Large intestine (tissue), 3 donors: ENCODE measurements at regions not wholly inside any gene's neighbourhood (a gene's known extent, or its start where the extent isn't known, plus 50 kb on each side); places are given as distances from the start of the nearest gene placed in this dataset.
A peak's percentile ranks its signal among the peaks of the same experiment; 100 is the strongest.
"Not testable (repeated sequence)": the region's sequence is repeated elsewhere in the genome, so short reads cannot be mapped to it uniquely, and the experiment has no call there.

Source experiments
- DNase-seq, 2 donors: peaks; one replicate each; pipeline versions ENCODE4 v3.0.0 to v3.0.0-alpha.2; 2013
- H3K27ac ChIP-seq: one replicate; pipeline ENCODE4 v1.5.1; 2013; ENCODE audit warnings: low read length
- H3K27me3 ChIP-seq: 2 replicates; pipeline ENCODE4 v1.6.1; 2013; ENCODE audit warnings: low read length; ENCODE audit not compliant: control insufficient read depth, insufficient read depth
- H3K36me3 ChIP-seq: 2 replicates; pipeline ENCODE4 v1.6.1; 2013; ENCODE audit warnings: low read length; ENCODE audit not compliant: control insufficient read depth, insufficient read depth
- H3K4me1 ChIP-seq: one replicate; pipeline ENCODE4 v1.6.1; 2013; ENCODE audit warnings: low read length; ENCODE audit not compliant: control insufficient read depth, insufficient read depth
- H3K4me3 ChIP-seq: one replicate; pipeline ENCODE4 v1.5.1; 2013; ENCODE audit warnings: low read length
- H3K9me3 ChIP-seq: one replicate; pipeline ENCODE4 v1.6.1; 2013; ENCODE audit warnings: mild to moderate bottlenecking, low read depth, low read length, moderate library complexity; ENCODE audit not compliant: control insufficient read depth
- WGBS: methylation state at CpG from one replicate; pipeline ENCODE4 v1.1.5; 2013; ENCODE audit warnings: low lambda C conversion rate; ENCODE audit not compliant: insufficient coverage; 5-methylcytosine and 5-hydroxymethylcytosine counted together

DNA sequence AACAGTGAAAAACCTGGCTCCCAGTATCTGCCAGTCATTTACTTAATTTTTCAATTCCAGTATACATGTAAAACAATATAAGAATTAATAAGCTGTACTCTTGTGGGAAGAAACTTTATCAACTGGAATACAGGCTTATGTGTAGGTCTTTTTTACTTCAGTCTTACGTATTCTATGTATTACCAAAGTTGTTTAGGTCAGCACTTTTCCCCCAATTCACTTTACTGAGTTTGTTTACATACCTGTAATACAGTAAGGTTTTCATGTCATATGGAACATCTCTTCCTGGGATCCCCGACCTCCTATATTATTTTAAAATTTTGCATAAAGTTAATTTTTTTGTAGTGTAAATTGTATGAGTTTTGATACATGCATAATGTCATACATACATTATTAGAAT, 181.8 kb upstream of the OLFM3 start:
- Histone ChIP-seq H3K27ac (no peak overlapping the region), H3K36me3 (no peaks in the 10 kb centered on the region), H3K4me1 (no peaks in the 10 kb centered on the region), H3K27me3 (no peaks in the 10 kb centered on the region), H3K4me3 (no peak overlapping the region), H3K9me3 (no peaks in the 10 kb centered on the region)
- no CpG with 5 or more reads among the region's 2 CpGs for WGBS
- DNase-seq: no peak

DNA sequence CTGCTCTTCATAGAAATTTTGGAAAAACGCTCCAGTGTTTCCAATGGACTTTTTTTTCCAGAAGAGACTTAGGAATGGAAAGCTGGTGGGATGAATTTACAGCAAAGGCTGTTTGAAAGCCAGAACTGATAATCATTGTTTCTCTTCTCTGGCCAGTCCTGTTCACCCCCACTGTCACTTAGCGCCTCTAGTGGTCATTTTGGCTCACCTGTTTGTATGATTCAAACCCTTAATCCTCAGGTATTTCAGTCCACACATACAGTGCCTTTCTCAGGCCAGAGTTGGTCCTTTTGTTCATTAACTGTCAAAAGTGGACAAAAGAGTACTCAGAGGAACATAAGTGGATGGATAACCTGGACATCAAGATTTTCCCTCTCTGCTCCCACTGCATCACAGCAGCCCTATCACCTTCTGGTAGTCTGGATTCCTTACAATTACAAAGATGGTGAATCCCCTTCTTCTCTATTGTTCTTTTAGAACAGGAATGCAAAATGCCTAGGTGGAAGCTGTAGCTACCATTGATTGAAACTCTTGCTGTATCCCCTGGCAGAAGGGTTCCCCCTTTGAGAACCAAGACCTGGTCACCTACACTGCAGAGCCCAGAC, 177.6 kb upstream of the OLFM3 start:
- no CpG with 5 or more reads among the region's 2 CpGs for WGBS
- no peaks in the 10 kb centered on the region for H3K4me1 ChIP-seq

DNA sequence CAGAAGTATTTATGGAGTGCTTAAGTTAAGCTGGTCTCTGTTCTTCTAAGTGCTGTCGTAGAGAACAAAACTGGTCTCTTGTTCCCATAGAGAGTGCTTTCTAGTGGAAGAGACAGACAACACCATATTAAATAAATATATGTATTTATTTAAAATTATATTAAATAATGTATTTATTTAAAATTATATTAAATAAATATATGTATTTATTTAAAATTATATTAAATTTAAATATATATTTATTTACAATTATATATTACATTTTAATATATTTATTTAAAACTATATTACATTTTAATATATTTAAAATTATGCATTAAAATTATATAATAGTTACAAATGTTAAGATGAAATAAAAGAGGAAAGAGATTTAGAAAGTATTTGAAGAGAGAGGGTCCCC, 175.5 kb upstream of the OLFM3 start:
- Histone ChIP-seq H3K9me3 (no peaks in the 10 kb centered on the region), H3K27ac (no peak overlapping the region), H3K4me3 (no peak overlapping the region), H3K27me3 (no peaks in the 10 kb centered on the region), H3K36me3 (no peaks in the 10 kb centered on the region), H3K4me1 (no peaks in the 10 kb centered on the region)
- WGBS: no CpG with 5 or more reads among the region's 1 CpG
- DNase-seq: no peak

More for the DNA sequence above, 177.6 kb upstream of the OLFM3 start:
- H3K27me3 ChIP-seq: no peaks in the 10 kb centered on the region
- H3K27ac ChIP-seq: no peak overlapping the region
- H3K4me3 ChIP-seq: no peak overlapping the region
- no peaks in the 10 kb centered on the region for H3K9me3 ChIP-seq
- H3K36me3 ChIP-seq: no peaks in the 10 kb centered on the region
- peak in 1 of 2 donors; percentile 10 for DNase-seq

DNA sequence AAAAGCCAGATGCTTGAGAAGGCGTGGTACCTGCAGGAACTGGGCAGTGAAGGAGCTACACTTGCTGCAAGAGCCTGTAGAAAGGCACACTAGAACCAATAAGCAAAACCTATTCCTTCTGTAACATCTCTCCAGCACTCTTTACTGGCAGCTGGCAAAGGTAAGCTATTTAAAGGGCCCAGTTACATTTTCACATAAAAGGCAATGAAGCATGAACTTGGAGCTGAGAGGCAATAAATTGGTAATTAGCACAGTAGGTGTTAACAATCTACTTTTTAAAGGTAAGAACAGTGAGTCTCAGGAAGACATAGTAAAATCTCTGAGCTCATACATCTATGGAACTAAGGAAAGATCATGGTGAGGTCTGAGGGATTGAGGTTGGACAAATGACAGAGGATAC, 167.1 kb upstream of the OLFM3 start:
- no CpG with 5 or more reads among the region's 1 CpG for WGBS
- Histone ChIP-seq H3K27ac (no peak overlapping the region), H3K4me1 (no peaks in the 10 kb centered on the region), H3K27me3 (no peaks in the 10 kb centered on the region), H3K4me3 (no peak overlapping the region), H3K9me3 (no peaks in the 10 kb centered on the region), H3K36me3 (no peaks in the 10 kb centered on the region)
- no peak for DNase-seq

DNA sequence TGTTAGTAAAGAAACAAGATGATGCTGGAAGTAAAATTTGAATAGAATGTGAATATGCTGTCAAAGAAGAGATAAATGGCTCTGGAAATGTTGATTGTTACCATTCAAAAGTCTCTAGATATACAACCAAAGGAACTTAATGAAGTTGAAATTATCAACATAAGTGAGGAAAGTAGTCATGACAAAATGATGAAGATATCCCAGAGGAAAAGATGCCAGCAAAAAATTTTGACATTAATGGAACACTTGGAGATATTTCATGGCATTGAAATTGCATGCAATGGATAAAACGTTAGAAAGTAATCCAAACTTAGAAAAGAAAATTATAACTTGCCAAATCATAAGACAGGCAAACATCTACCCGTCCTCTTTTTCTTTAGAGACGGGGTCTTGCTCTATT, 154.5 kb upstream of the OLFM3 start:
- Histone ChIP-seq H3K36me3 (no peaks in the 10 kb centered on the region), H3K9me3 (no peaks in the 10 kb centered on the region), H3K27me3 (no peaks in the 10 kb centered on the region), H3K27ac (no peak overlapping the region), H3K4me3 (no peak overlapping the region), H3K4me1 (peaks cover 3% of the 10 kb centered on the region)
- DNase-seq: no peak
- WGBS: 70% methylated on average over 2 of the region's 3 CpGs

DNA sequence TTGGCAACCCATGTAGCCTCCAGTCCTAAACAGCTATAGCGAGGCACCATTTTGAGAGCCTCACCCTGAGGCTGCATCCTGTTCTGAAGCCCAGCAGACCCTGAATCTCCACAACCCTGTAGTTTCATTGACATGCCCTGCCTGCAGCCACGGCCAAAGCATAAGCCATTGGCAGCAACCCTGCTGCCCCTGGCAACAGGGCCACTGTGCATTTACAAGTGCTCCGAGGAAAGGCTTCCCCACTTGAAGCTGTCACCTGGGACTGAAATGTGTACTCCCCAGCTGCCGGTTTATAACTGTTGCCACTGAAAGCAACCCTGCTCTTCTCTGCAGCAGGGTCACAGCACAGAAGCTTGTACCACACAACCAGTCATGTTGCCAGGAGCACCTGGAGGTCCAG, 124.2 kb upstream of the OLFM3 start:
- H3K27me3 ChIP-seq: no peaks in the 10 kb centered on the region
- no peak overlapping the region for H3K4me3 ChIP-seq
- no CpG with 5 or more reads among the region's 4 CpGs for WGBS
- DNase-seq: no peak
- no peaks in the 10 kb centered on the region for H3K36me3 ChIP-seq
- no peaks in the 10 kb centered on the region for H3K9me3 ChIP-seq
- H3K4me1 ChIP-seq: no peaks in the 10 kb centered on the region
- no peak overlapping the region for H3K27ac ChIP-seq

DNA sequence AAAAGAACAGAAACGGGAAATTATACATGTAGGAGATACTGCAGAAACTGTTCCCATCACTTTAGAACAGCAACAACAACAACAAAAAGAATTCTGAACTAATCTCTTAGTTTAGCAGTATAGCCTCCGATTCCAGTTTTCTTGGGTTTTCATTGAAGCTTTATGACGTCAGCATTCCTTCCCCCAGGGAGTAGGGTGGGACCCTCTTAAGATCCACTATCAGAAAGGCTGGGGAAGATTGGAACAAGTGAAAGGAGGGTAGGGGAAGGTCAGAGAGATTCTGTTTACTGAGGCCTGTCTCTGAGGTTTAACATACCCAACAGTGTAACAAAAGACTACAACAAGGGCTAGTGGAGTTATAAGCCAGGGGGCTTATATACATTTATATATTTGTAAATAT, 121.4 kb upstream of the OLFM3 start:
- H3K27me3 ChIP-seq: no peaks in the 10 kb centered on the region
- H3K9me3 ChIP-seq: no peaks in the 10 kb centered on the region
- no peaks in the 10 kb centered on the region for H3K4me1 ChIP-seq
- H3K27ac ChIP-seq: no peak overlapping the region
- 88% methylated on average over 1 of the region's 3 CpGs for WGBS
- H3K4me3 ChIP-seq: no peak overlapping the region
- no peaks in the 10 kb centered on the region for H3K36me3 ChIP-seq
- no peak for DNase-seq

DNA sequence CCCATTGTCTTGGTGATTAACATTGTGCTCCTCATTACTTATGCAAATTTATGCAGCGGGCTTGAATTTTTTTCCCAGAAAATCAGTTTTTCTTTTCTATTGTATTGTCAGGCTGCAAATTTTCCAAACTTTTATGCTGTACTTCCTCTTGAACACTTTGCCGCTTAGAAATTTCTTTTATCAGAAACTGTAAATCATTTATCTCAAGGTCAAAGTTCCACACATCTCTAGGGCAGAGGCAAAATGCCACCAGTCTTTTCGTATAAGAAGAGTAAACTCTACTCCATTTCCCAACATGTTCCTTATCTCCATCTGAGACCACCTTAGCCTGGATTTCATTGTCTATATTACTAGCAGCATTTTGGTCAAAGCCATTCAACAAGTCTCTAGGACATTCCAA, 113.9 kb upstream of the OLFM3 start:
- Histone ChIP-seq H3K9me3 (peaks cover 2% of the 10 kb centered on the region), H3K36me3 (no peaks in the 10 kb centered on the region), H3K27ac (peak overlapping the region; percentile 58), H3K4me3 (no peak overlapping the region), H3K4me1 (peaks cover 19% of the 10 kb centered on the region), H3K27me3 (no peaks in the 10 kb centered on the region)
- WGBS: 20% methylated on average over 1 of the region's 3 CpGs
- peak; percentile 7 to 52 for DNase-seq

DNA sequence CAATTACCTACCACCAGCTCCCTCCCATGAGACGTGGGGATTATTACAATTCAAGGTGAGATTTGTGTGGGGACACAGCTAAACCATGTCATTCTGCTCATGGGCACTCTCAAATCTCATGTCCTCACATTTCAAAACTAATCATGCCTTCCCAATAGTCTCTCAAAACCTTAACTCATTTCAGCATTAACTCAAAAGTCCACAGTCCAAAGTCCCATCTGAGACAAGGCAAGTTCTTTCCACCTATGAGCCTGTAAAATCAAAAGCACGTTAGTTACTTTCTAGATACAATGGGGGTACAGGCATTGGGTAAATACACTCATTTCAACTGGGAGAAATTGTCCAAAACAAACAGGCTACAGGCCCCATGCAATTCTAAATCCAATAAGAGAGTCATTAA, 112.8 kb upstream of the OLFM3 start:
- H3K4me3 ChIP-seq: not testable (repeated sequence)
- no CpG with 5 or more reads among the region's 2 CpGs for WGBS
- H3K27ac ChIP-seq: peak overlapping the region; percentile 21

DNA sequence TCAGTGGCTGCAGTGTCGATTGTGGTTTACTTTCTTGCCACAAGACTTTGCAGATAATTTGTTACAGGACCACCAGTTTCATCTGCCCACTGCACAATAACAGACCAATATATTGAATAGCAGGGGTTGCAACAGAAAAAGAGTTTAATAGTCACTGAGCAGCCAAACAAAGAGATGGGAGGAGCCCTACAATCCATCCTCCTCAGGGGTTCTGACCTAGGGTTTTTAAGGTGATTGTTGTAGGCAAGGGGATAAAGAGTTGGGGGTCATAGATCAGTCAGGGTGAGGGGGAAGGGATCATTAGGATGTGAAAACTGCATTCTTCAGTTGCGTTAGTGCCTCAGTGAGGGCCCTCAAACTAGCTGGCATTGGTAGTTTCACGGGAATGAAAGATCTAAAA, 110.7 kb upstream of the OLFM3 start:
- Histone ChIP-seq H3K36me3 (no peaks in the 10 kb centered on the region), H3K4me3 (no peak overlapping the region), H3K9me3 (peaks cover 2% of the 10 kb centered on the region), H3K27ac (peak overlapping the region; percentile 59), H3K4me1 (peaks cover 27% of the 10 kb centered on the region), H3K27me3 (no peaks in the 10 kb centered on the region)
- DNase-seq: no peak
- WGBS: 64% methylated on average over 3 of the region's 3 CpGs

More for the DNA sequence above, 112.8 kb upstream of the OLFM3 start:
- not testable (repeated sequence) for H3K36me3 ChIP-seq, H3K27me3 ChIP-seq, DNase-seq, H3K9me3 ChIP-seq
- H3K4me1 ChIP-seq: peaks cover 21% of the 10 kb centered on the region

DNA sequence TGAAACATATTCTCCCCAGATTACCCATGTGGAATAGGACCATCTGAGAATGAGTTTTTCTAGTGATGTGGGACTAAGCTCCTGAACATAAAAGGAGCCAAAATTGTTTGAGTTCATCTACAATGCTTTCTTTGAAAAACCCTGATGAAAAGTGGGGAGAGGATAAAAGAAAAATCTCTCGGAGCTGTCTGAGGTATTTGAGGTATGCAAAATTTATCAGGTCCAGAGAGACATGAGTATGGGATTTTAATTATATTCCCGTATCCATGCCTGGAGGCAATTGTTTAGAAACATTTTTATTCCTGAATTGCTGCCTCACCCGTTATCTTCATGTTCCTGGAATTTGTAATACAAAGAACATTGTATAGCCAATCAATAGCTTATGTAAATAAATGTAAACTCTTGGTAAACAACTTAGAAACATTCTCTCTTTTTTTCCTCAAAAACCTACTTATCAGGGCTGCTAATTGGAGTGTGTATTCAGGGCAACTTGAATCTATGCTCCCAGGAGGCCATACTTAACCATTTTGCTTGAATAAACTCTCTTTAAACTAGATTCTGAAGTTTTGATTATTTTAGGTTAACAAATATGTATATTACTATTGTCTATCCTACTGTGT, 109.3 kb upstream of the OLFM3 start:
- 53% methylated on average over 2 of the region's 3 CpGs for WGBS
- peaks cover 30% of the 10 kb centered on the region for H3K4me1 ChIP-seq
- no peak overlapping the region for H3K27ac ChIP-seq
- H3K9me3 ChIP-seq: peaks cover 2% of the 10 kb centered on the region
- no peaks in the 10 kb centered on the region for H3K36me3 ChIP-seq
- no peaks in the 10 kb centered on the region for H3K27me3 ChIP-seq
- no peak for DNase-seq
- no peak overlapping the region for H3K4me3 ChIP-seq
